ENCODE measurements at regions not wholly inside any gene's neighbourhood (a gene's known extent, or its start where the extent isn't known, plus 50 kb on each side); places are given as distances from the start of the nearest gene placed in this dataset.

- no peaks in the 10 kb centered on the region for H3K9me3 ChIP-seq
- TF ChIP-seq POLR2A (IDR thresholded peaks at IDR 0.05), result no peak
- TF ChIP-seq CTCF (IDR thresholded peaks at IDR 0.05), result no peak
- TF ChIP-seq POLR2AphosphoS5 (IDR thresholded peaks at IDR 0.05), result no peak
- no peak for TF ChIP-seq EP300 (IDR thresholded peaks at IDR 0.05)
- WGBS, 2 donors, result 85 to 93% methylated on average over 5 of the region's 5 CpGs
- ATAC-seq (ENCODE audit: low FRiP score in 2 of 2) (no peak), DNase-seq (no peak)
- H3K4me1 ChIP-seq, result no peaks in the 10 kb centered on the region
- H3K27me3 ChIP-seq, result no peaks in the 10 kb centered on the region
- no peaks in the 10 kb centered on the region for H3K36me3 ChIP-seq
- H3K4me3 ChIP-seq, result no peak overlapping the region
- H3K27ac ChIP-seq, result no peak overlapping the region
Observed at GRCh38 chr4:62250100-62250499, 1050.0 kb downstream of the ADGRL3 start.

DNA sequence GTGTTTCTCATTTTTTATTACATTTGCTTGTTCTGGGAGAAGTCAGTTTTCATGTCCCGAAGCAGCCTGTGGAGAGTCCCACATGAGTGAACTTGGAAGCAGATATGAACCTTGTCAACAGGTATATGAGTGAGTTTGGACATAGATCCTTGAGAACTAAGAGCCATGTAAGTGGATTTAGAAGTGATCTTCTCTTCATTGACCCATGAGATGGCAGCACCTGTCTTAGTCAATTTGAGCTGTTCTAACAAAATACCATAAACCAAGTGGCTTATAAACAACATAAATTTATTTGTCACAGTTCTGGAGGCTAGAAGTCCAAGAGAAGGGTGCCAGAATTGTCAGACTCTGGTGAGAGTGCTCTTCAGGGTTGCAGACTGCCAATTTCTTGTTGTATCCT, 1043.8 kb downstream of the ADGRL3 start:
- Histone ChIP-seq H3K27ac (no peak overlapping the region), H3K36me3 (no peaks in the 10 kb centered on the region), H3K9me3 (no peaks in the 10 kb centered on the region), H3K4me3 (no peak overlapping the region), H3K4me1 (no peaks in the 10 kb centered on the region), H3K27me3 (no peaks in the 10 kb centered on the region)
- WGBS, 2 donors, result 57 to 68% methylated on average over 1 of the region's 1 CpG
- ATAC-seq (ENCODE audit: low FRiP score in 2 of 2) (no peak), DNase-seq (no peak)
- TF ChIP-seq CTCF (IDR thresholded peaks at IDR 0.05) (no peak), POLR2A (IDR thresholded peaks at IDR 0.05) (no peak), EP300 (IDR thresholded peaks at IDR 0.05) (no peak), POLR2AphosphoS5 (IDR thresholded peaks at IDR 0.05) (no peak)

- no peaks in the 10 kb centered on the region for H3K9me3 ChIP-seq
- DNase-seq, result no peak
- no peak overlapping the region for H3K27ac ChIP-seq
- H3K36me3 ChIP-seq, result no peaks in the 10 kb centered on the region
- WGBS, 2 donors, result 62 to 63% methylated on average over 4 of the region's 4 CpGs
- no peaks in the 10 kb centered on the region for H3K27me3 ChIP-seq
- no peaks in the 10 kb centered on the region for H3K4me1 ChIP-seq
- H3K4me3 ChIP-seq, result no peak overlapping the region
- no peak for ATAC-seq (ENCODE audit: low FRiP score in 2 of 2)
- TF ChIP-seq CTCF (IDR thresholded peaks at IDR 0.05) (no peak), EP300 (IDR thresholded peaks at IDR 0.05) (no peak), POLR2A (IDR thresholded peaks at IDR 0.05) (no peak), POLR2AphosphoS5 (IDR thresholded peaks at IDR 0.05) (no peak)
Observed at GRCh38 chr4:62235911-62236310, 1035.8 kb downstream of the ADGRL3 start.

- Histone ChIP-seq H3K4me3 (no peak overlapping the region), H3K9me3 (no peaks in the 10 kb centered on the region), H3K36me3 (no peaks in the 10 kb centered on the region), H3K27me3 (no peaks in the 10 kb centered on the region), H3K4me1 (no peaks in the 10 kb centered on the region), H3K27ac (no peak overlapping the region)
- DNase-seq (no peak), ATAC-seq (ENCODE audit: low FRiP score in 2 of 2) (no peak)
- TF ChIP-seq POLR2AphosphoS5 (IDR thresholded peaks at IDR 0.05) (no peak), POLR2A (IDR thresholded peaks at IDR 0.05) (no peak), CTCF (IDR thresholded peaks at IDR 0.05) (no peak)
- WGBS, 2 donors, result 77 to 81% methylated on average over 3 of the region's 3 CpGs
Observed at GRCh38 chr4:62232814-62233213, 1032.7 kb downstream of the ADGRL3 start.

GRCh38 chr4:62231994-62232393, 1031.9 kb downstream of the ADGRL3 start:
- TF ChIP-seq CTCF (IDR thresholded peaks at IDR 0.05), result no peak
- TF ChIP-seq POLR2AphosphoS5 (IDR thresholded peaks at IDR 0.05), result no peak
- TF ChIP-seq EP300 (IDR thresholded peaks at IDR 0.05), result no peak
- TF ChIP-seq POLR2A (IDR thresholded peaks at IDR 0.05), result no peak
- no peak for DNase-seq
- Histone ChIP-seq H3K9me3 (no peaks in the 10 kb centered on the region), H3K4me3 (no peak overlapping the region), H3K36me3 (no peaks in the 10 kb centered on the region), H3K4me1 (no peaks in the 10 kb centered on the region), H3K27ac (no peak overlapping the region), H3K27me3 (no peaks in the 10 kb centered on the region)
- 85 to 86% methylated on average over 3 of the region's 3 CpGs for WGBS, 2 donors
- no peak for ATAC-seq (ENCODE audit: low FRiP score in 2 of 2)
